Mesothelial cell of epicardium (in vitro differentiated cells): ENCODE measurements at regions not wholly inside any gene's neighbourhood (a gene's known extent, or its start where the extent isn't known, plus 50 kb on each side); places are given as distances from the start of the nearest gene placed in this dataset.

Experiments
- DNase-seq, 2 experiments: peaks; one replicate each; pipeline ENCODE4 v3.0.0; 2021; ENCODE audit warnings: low spot score in 2 of 2; ENCODE audit not compliant: unreplicated experiment in 2 of 2
- H3K27ac Mint-ChIP-seq: 2 replicates; pipeline ENCODE4 v1.8.0; 2021; ENCODE audit warnings: mixed read lengths
- H3K27me3 Mint-ChIP-seq: 2 replicates; pipeline ENCODE4 v1.8.0; 2021; ENCODE audit warnings: low read depth, mixed read lengths
- H3K36me3 Mint-ChIP-seq: 2 replicates; pipeline ENCODE4 v1.8.0; 2021; ENCODE audit warnings: mixed read lengths
- H3K4me1 Mint-ChIP-seq: 2 replicates; pipeline ENCODE4 v1.8.0; 2021; ENCODE audit warnings: mixed read lengths
- H3K4me3 Mint-ChIP-seq: 2 replicates; pipeline ENCODE4 v1.8.0; 2021; ENCODE audit warnings: mild to moderate bottlenecking, moderate library complexity, mixed read lengths
- H3K9me3 Mint-ChIP-seq: 2 replicates; pipeline ENCODE4 v1.8.0; 2021; ENCODE audit warnings: mixed read lengths
- TF ChIP-seq, protein P1 (sequence below): fragments of 200-600 bp; sonication (generic); IDR thresholded peaks from one replicate; pipeline ENCODE4 v1.5.0; 2021; ENCODE audit warnings: antibody characterized with exemption; ENCODE audit not compliant: unreplicated experiment

DNA sequence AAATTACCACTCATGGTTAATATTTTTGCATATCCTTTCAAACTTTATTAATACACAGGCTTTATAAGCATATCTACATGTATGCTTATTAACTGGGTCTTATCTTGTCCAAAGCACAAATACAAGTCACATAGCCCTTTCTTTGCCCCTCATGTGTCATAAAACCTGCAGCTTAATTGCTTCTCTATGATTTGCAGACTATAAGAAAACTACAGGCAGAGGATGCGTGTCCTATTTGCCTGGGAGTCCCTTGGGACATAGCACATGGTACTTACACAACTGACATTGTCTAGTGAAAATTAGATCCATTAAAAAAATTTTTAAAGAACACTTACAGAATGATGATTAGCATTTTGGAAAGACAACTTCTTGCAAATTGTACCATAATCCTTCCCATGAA is 190.5 kb upstream of the PLEKHA5 start:
- Mint-ChIP-seq H3K27me3 (no peaks in the 10 kb centered on the region), H3K9me3 (peaks cover 3% of the 10 kb centered on the region), H3K4me1 (no peaks in the 10 kb centered on the region), H3K4me3 (no peak overlapping the region), H3K36me3 (no peaks in the 10 kb centered on the region), H3K27ac (no peak overlapping the region)
- no peak for DNase-seq
- TF ChIP-seq, protein P1, sequence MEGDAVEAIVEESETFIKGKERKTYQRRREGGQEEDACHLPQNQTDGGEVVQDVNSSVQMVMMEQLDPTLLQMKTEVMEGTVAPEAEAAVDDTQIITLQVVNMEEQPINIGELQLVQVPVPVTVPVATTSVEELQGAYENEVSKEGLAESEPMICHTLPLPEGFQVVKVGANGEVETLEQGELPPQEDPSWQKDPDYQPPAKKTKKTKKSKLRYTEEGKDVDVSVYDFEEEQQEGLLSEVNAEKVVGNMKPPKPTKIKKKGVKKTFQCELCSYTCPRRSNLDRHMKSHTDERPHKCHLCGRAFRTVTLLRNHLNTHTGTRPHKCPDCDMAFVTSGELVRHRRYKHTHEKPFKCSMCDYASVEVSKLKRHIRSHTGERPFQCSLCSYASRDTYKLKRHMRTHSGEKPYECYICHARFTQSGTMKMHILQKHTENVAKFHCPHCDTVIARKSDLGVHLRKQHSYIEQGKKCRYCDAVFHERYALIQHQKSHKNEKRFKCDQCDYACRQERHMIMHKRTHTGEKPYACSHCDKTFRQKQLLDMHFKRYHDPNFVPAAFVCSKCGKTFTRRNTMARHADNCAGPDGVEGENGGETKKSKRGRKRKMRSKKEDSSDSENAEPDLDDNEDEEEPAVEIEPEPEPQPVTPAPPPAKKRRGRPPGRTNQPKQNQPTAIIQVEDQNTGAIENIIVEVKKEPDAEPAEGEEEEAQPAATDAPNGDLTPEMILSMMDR, result no peak

DNA sequence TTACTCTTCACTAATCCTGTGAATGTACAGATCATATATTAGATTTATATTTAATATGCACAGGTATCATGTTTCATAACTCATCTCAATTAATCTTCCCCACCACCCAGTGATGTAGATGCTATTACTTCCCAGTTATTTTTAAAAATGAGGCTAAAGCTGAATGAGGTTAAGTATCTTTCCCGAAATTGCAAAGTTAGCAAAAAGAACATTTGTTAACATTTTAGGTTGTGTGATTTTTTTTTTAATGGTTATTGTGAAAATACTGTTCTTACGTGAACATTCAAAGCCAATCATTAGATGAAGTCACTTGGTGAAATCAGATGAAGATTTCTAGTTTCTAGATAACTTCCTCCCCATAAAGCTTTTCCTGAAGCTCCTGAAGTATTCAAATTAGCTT is 186.9 kb upstream of the PLEKHA5 start:
- H3K4me3 Mint-ChIP-seq, result no peak overlapping the region
- TF ChIP-seq, protein P1, result no peak
- no peak for DNase-seq
- H3K27ac Mint-ChIP-seq, result no peak overlapping the region
- no peaks in the 10 kb centered on the region for H3K36me3 Mint-ChIP-seq
- H3K9me3 Mint-ChIP-seq, result no peaks in the 10 kb centered on the region
- no peaks in the 10 kb centered on the region for H3K27me3 Mint-ChIP-seq
- H3K4me1 Mint-ChIP-seq, result no peaks in the 10 kb centered on the region

DNA sequence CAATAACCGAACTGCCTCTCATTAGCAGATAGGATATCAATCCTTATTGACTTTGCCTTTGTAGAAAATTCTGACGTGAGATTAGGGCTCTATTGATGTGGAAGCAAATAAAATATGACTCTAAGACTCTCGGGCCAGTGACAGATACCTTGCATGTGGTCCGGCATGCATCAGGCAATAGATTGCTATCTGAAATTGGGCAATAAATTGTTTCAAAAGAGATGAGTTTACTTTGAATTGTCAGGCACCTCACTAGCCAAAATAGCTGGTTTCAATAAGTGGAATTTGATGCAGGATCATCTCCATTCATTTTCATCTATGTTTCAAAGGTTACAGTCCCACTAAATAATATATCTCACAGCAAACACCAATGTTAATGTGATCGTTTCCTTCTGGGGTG is 186.3 kb upstream of the PLEKHA5 start:
- Mint-ChIP-seq H3K27me3 (no peaks in the 10 kb centered on the region), H3K4me3 (no peak overlapping the region), H3K27ac (no peak overlapping the region), H3K9me3 (no peaks in the 10 kb centered on the region), H3K36me3 (no peaks in the 10 kb centered on the region), H3K4me1 (no peaks in the 10 kb centered on the region)
- TF ChIP-seq, protein P1, result no peak
- no peak for DNase-seq

DNA sequence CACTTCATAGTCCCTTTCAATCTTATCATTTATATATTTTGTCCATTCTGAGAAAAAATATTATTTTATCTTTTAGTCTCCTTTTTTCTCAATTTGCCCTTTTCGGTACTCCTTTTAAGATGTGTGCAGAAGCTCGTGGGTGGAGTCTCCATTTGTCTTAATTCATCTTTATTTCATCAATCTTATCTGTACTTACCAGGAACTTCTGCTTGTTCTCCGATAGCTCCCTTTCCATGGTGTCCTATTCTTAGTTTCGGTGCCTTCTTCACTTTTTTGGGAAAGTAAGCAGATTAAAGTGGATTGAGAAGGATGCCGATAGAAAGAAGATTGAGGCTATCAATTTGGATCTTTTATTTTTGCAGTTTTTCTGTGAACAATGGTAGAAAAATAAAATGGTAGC is 183.4 kb upstream of the PLEKHA5 start:
- TF ChIP-seq, protein P1, result no peak
- Mint-ChIP-seq H3K36me3 (no peaks in the 10 kb centered on the region), H3K4me3 (no peak overlapping the region), H3K4me1 (no peaks in the 10 kb centered on the region), H3K27me3 (no peaks in the 10 kb centered on the region), H3K9me3 (no peaks in the 10 kb centered on the region), H3K27ac (no peak overlapping the region)
- DNase-seq, result no peak

DNA sequence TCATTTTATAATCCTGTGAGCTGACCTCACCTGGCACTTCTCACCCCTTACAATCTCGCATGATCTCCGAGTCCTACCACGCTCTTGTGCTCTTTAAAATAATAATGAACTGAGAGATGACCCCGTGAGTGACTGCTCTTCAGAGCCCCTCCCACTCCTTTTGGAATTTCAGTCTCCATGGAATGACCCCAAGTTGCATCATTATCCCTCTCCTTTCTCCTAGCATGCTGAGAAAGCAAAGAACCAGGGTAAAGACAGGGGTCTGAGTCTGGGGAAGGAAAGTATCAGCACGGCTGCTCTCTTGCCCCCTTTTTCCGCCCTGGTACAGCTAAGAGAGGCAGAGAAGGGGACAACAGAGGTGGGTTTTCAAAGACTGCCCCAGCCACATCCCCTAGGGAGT is 178.3 kb upstream of the PLEKHA5 start:
- no peak for DNase-seq
- no peaks in the 10 kb centered on the region for H3K27me3 Mint-ChIP-seq
- TF ChIP-seq, protein P1, result no peak
- H3K9me3 Mint-ChIP-seq, result no peaks in the 10 kb centered on the region
- no peak overlapping the region for H3K27ac Mint-ChIP-seq
- H3K4me3 Mint-ChIP-seq, result no peak overlapping the region
- no peaks in the 10 kb centered on the region for H3K36me3 Mint-ChIP-seq
- no peaks in the 10 kb centered on the region for H3K4me1 Mint-ChIP-seq

DNA sequence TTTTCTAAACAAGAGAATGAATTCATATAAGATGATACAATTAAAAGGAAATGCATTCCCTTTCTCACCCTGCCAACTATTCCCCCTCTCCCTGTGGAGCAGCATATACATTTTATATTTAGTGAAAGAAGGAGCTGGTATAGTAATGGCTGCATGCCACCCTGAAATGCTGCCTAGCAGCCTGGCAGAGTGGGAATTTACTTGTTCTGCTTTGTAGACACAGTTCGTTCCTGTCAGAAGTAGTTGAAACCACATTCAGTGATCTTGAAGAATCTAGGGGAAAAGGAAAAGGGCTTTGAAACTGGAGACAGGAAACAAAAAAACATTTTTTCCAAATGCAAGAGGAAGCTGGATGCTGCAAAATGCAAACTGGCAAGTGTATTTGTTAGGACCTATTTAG is 176.0 kb upstream of the PLEKHA5 start:
- no peak overlapping the region for H3K4me3 Mint-ChIP-seq
- H3K27ac Mint-ChIP-seq, result no peak overlapping the region
- no peaks in the 10 kb centered on the region for H3K4me1 Mint-ChIP-seq
- no peaks in the 10 kb centered on the region for H3K9me3 Mint-ChIP-seq
- H3K36me3 Mint-ChIP-seq, result no peaks in the 10 kb centered on the region
- TF ChIP-seq, protein P1, result no peak
- no peak for DNase-seq
- no peaks in the 10 kb centered on the region for H3K27me3 Mint-ChIP-seq
